HepG2 (cell line): ENCODE measurements at regions not wholly inside any gene's neighbourhood (a gene's known extent, or its start where the extent isn't known, plus 50 kb on each side); places are given as distances from the start of the nearest gene placed in this dataset.

Experiments used
- ATAC-seq: fragments of 200-7000 bp; cut with Tn5 transposase; 3 replicates; pipeline ENCODE4 v1.9.1; 2020; ENCODE audit warnings: mild to moderate bottlenecking, moderate library complexity
- BruUV-seq: library from RNA; stranded (reverse); fragments of 400-500 nt; replicated peaks from 2 replicates; lab custom pipeline; 2021; lab: Mats Ljungman, UMichigan
- CTCF ChIA-PET: fragments of 300-600 bp; formaldehyde crosslinking; extraction: SDS; loops from one replicate; lab custom pipeline; 2021; ENCODE audit warnings: low total read pairs, inconsistent platforms, low intra/inter-chr PET ratio; lab: Yijun Ruan, JAX
- POLR2A ChIA-PET: fragments of 350-600 bp; sonication (Branson Sonifier 250); formaldehyde crosslinking; loops from one replicate; lab custom pipeline; 2020; ENCODE audit warnings: antibody characterized with exemption, inconsistent platforms; lab: Yijun Ruan, JAX
- DNase-seq: peaks from one replicate; pipeline ENCODE4 v3.0.0-alpha.2; 2015; ENCODE audit warnings: low spot score
- FAIRE-seq: peaks from 3 replicates; lab custom pipeline; 2011; peaks lifted over from hg19 to GRCh38; lab: Jason Lieb, UNC
- H2AFZ ChIP-seq: one replicate; pipeline ENCODE4 v1.6.1; 2011; ENCODE audit warnings: low read length, inconsistent platforms
- H3K27ac ChIP-seq: fragments of 300-600 bp; 3 replicates; pipeline ENCODE4 v1.8.0; 2011; ENCODE audit warnings: mixed run types, mild to moderate bottlenecking, mixed read lengths, low read length, inconsistent platforms; ENCODE audit not compliant: insufficient read depth; ENCODE audit errors: extremely low read length
- H3K27me3 ChIP-seq, 2 experiments: fragments of 200-600 bp in 1 of 2; 2 replicates in 1 of 2; 3 replicates in 1 of 2; pipeline versions ENCODE4 v1.6.0 to v1.8.0; 2011; ENCODE audit warnings: low read length in 2 of 2, mild to moderate bottlenecking in 2 of 2, moderate library complexity in 2 of 2, inconsistent platforms in 1 of 2; ENCODE audit not compliant: insufficient read depth in 2 of 2, control insufficient read depth in 1 of 2
- H3K36me3 ChIP-seq, 2 experiments: fragments of 200-600 bp in 1 of 2; replicated peaks in 1 of 2; 2 replicates in 1 of 2; 3 replicates in 1 of 2; pipeline versions ENCODE4 v1.5.1 to v1.8.0; 2011; ENCODE audit warnings: low read length in 2 of 2, inconsistent platforms in 1 of 2; ENCODE audit not compliant: insufficient read depth in 2 of 2, control insufficient read depth in 1 of 2
- H3K4me1 ChIP-seq: 2 replicates; pipeline ENCODE4 v1.5.1; 2012; ENCODE audit warnings: low read length, inconsistent platforms; ENCODE audit not compliant: insufficient read depth
- H3K4me2 ChIP-seq: 2 replicates; pipeline ENCODE4 v1.6.0; 2011; ENCODE audit warnings: low read depth, low read length, inconsistent platforms
- H3K4me3 ChIP-seq, 3 experiments: fragments of 200-600 bp in 1 of 3; sonication (generic), shearing (Covaris generic) in 1 of 3; replicated peaks in 1 of 3; 2 replicates each; pipeline ENCODE4 v1.5.1; 2011 to 2016; ENCODE audit warnings: low read length in 3 of 3, inconsistent platforms in 2 of 3, low read depth in 2 of 3, mild to moderate bottlenecking in 2 of 3, control low read depth in 1 of 3, mixed read lengths in 1 of 3; ENCODE audit not compliant: insufficient read depth in 1 of 3
- H3K79me2 ChIP-seq: one replicate; pipeline ENCODE4 v1.6.1; 2011; ENCODE audit warnings: low read length, inconsistent platforms; ENCODE audit not compliant: insufficient read depth
- H3K9ac ChIP-seq: 2 replicates; pipeline ENCODE4 v1.6.0; 2011; ENCODE audit warnings: mild to moderate bottlenecking, low read depth, low read length, inconsistent platforms; ENCODE audit not compliant: insufficient read depth
- H3K9me3 ChIP-seq: 2 replicates; pipeline ENCODE4 v1.5.1; 2012; ENCODE audit warnings: mild to moderate bottlenecking, low read length
- H4K20me1 ChIP-seq: 2 replicates; pipeline ENCODE4 v1.6.0; 2011; ENCODE audit warnings: inconsistent platforms, mild to moderate bottlenecking, low read length, moderate library complexity; ENCODE audit not compliant: insufficient read depth
- ERF ChIP-seq: IDR thresholded peaks from 2 replicates; pipeline ENCODE4 v1.6.1; 2018; ENCODE audit warnings: missing biosample characterization, missing genetic modification reagents
- HDAC1 ChIP-seq: sonication (generic); formaldehyde crosslinking; IDR thresholded peaks from 2 replicates; pipeline ENCODE4 v1.5.1; 2020; ENCODE audit warnings: mild to moderate bottlenecking, missing genetic modification reagents
- KAT7 ChIP-seq: IDR thresholded peaks from 2 replicates; pipeline ENCODE4 v1.6.1; 2018; ENCODE audit warnings: borderline replicate concordance, missing compliant biosample characterization
- KMT2B ChIP-seq: IDR thresholded peaks from 2 replicates; pipeline ENCODE4 v1.6.1; 2016; ENCODE audit warnings: missing genetic modification reagents, missing compliant biosample characterization
- MEF2D ChIP-seq: sonication (generic); formaldehyde crosslinking; IDR thresholded peaks from 2 replicates; pipeline ENCODE4 v1.5.1; 2020; ENCODE audit warnings: mild to moderate bottlenecking, missing genetic modification reagents
- NCOR1 ChIP-seq: fragments of 200-600 bp; sonication (generic); IDR thresholded peaks from 2 replicates; pipeline ENCODE4 v1.7.0; 2017; ENCODE audit warnings: antibody characterized with exemption, low read length, borderline replicate concordance
- NFYB ChIP-seq: sonication (generic); formaldehyde crosslinking; IDR thresholded peaks from 2 replicates; pipeline ENCODE4 v1.4.0; 2020; ENCODE audit warnings: missing genetic modification reagents
- SP1 ChIP-seq, 2 experiments: fragments of 450-650 bp in 1 of 2; sonication (generic) in 1 of 2; formaldehyde crosslinking in 1 of 2; IDR thresholded peaks; 2 replicates each; pipeline versions ENCODE4 v1.4.0 to v1.6.1; 2016 to 2020; ENCODE audit warnings: missing genetic modification reagents in 1 of 2
- ZNF292 ChIP-seq: sonication (generic); formaldehyde crosslinking; IDR thresholded peaks from 2 replicates; pipeline ENCODE4 v1.8.1; 2022; ENCODE audit warnings: mild to moderate bottlenecking, low read depth, missing genetic modification reagents, borderline replicate concordance
- ZNF552 ChIP-seq: sonication (generic); formaldehyde crosslinking; IDR thresholded peaks from 2 replicates; pipeline ENCODE4 v1.9.0; 2022; ENCODE audit warnings: missing genetic modification reagents, mild to moderate bottlenecking, borderline replicate concordance
- ZNF563 ChIP-seq: sonication (generic); formaldehyde crosslinking; IDR thresholded peaks from 2 replicates; pipeline ENCODE4 v1.8.0; 2022; ENCODE audit warnings: mild to moderate bottlenecking, moderate library complexity, missing genetic modification reagents
- ZNF746 ChIP-seq: sonication (generic); formaldehyde crosslinking; IDR thresholded peaks from 2 replicates; pipeline ENCODE4 v1.8.0; 2022; ENCODE audit warnings: mild to moderate bottlenecking, missing genetic modification reagents
- ZNF878 ChIP-seq: sonication (generic); formaldehyde crosslinking; IDR thresholded peaks from 2 replicates; pipeline ENCODE4 v1.8.1; 2023; ENCODE audit warnings: mild to moderate bottlenecking, missing genetic modification reagents, moderate library complexity
- WGBS: methylation state at CpG from one replicate; pipeline ENCODE4 v1.1.6; 2017; ENCODE audit warnings: low lambda C conversion rate; 5-methylcytosine and 5-hydroxymethylcytosine counted together
- in situ Hi-C: cut with HindIII; loops from 2 replicates; pipeline ENCODE4 v1.10.0; 2017; ENCODE audit warnings: low pct_unique_long_range_greater_than_20kb; ENCODE audit not compliant: extremely low pct_ligation_motif_present
- intact Hi-C: fragments of 100-400 bp; cut with micrococcal nuclease; formaldehyde crosslinking; loops from one replicate; pipeline ENCODE4 v1.10.0; 2022; ENCODE audit not compliant: unreplicated experiment
- TF ChIP-seq, protein P1 (sequence below): sonication (generic); formaldehyde crosslinking; IDR thresholded peaks from 2 replicates; pipeline ENCODE4 v1.8.1; 2023; ENCODE audit warnings: missing genetic modification reagents, inconsistent platforms, borderline replicate concordance
- TF ChIP-seq, protein P2 (sequence below): sonication (generic); formaldehyde crosslinking; IDR thresholded peaks from 2 replicates; pipeline ENCODE4 v1.8.0; 2022; ENCODE audit warnings: mild to moderate bottlenecking, missing genetic modification reagents; ENCODE audit not compliant: insufficient replicate concordance
- TF ChIP-seq, protein P3 (sequence below): sonication (generic); formaldehyde crosslinking; IDR thresholded peaks from 2 replicates; pipeline ENCODE4 v1.9.0; 2022; ENCODE audit warnings: missing genetic modification reagents, mild to moderate bottlenecking, borderline replicate concordance

DNA sequence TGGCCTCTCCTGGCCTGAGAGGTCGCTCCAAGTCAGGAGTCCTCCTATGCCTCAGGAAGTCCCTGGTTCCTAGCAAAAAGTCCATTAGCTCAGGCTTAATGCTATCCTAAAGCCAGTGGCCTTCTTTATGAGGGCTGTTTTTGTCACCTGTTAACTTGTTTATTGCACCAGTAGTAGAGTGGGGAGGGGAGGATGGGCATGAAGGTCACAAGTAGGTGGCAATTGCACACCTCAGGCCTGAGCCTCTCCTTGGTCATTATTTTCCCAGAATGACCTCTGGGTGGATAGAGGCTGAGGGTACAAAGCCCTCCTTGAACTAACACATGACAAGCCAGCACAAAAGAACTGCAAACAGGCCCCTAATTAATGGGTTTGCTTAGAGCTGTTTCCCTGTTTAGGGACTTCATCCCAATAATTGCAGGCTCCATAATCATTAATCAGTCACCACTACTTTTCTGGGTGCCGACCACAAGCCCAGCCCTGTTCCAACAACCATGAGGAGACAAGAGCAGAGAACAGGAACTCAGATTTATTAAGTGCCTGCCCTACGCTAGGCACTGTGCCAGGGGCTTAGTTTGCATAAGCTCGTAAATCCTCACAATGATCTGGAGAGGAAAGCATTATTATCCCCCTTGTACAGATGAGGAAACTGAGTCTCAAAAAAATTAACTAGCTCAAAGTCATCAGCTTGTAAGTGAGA lies 123.0 kb upstream of the PKDCC start:
- TF ChIP-seq ZNF746 (CRISPR knock-in tag) (no peak), SP1 (IDR thresholded peaks at IDR 0.05) (no peak), SP1 (CRISPR knock-in tag; IDR thresholded peaks at IDR 0.05) (no peak), KMT2B (CRISPR knock-in tag) (no peak), NFYB (CRISPR knock-in tag) (no peak), ZNF878 (CRISPR knock-in tag) (no peak), HDAC1 (CRISPR knock-in tag) (no peak), NCOR1 (no peak), ZNF563 (no peak), ZNF292 (no peak), ZNF552 (CRISPR knock-in tag) (no peak), ERF (CRISPR knock-in tag) (no peak), KAT7 (CRISPR knock-in tag) (no peak), MEF2D (CRISPR knock-in tag) (no peak)
- TF ChIP-seq, protein P1, sequence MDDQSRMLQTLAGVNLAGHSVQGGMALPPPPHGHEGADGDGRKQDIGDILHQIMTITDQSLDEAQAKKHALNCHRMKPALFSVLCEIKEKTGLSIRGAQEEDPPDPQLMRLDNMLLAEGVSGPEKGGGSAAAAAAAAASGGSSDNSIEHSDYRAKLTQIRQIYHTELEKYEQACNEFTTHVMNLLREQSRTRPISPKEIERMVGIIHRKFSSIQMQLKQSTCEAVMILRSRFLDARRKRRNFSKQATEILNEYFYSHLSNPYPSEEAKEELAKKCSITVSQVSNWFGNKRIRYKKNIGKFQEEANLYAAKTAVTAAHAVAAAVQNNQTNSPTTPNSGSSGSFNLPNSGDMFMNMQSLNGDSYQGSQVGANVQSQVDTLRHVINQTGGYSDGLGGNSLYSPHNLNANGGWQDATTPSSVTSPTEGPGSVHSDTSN = no peak
- TF ChIP-seq, protein P2, sequence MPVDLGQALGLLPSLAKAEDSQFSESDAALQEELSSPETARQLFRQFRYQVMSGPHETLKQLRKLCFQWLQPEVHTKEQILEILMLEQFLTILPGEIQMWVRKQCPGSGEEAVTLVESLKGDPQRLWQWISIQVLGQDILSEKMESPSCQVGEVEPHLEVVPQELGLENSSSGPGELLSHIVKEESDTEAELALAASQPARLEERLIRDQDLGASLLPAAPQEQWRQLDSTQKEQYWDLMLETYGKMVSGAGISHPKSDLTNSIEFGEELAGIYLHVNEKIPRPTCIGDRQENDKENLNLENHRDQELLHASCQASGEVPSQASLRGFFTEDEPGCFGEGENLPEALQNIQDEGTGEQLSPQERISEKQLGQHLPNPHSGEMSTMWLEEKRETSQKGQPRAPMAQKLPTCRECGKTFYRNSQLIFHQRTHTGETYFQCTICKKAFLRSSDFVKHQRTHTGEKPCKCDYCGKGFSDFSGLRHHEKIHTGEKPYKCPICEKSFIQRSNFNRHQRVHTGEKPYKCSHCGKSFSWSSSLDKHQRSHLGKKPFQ (CRISPR knock-in tag) = no peak
- TF ChIP-seq, protein P3, sequence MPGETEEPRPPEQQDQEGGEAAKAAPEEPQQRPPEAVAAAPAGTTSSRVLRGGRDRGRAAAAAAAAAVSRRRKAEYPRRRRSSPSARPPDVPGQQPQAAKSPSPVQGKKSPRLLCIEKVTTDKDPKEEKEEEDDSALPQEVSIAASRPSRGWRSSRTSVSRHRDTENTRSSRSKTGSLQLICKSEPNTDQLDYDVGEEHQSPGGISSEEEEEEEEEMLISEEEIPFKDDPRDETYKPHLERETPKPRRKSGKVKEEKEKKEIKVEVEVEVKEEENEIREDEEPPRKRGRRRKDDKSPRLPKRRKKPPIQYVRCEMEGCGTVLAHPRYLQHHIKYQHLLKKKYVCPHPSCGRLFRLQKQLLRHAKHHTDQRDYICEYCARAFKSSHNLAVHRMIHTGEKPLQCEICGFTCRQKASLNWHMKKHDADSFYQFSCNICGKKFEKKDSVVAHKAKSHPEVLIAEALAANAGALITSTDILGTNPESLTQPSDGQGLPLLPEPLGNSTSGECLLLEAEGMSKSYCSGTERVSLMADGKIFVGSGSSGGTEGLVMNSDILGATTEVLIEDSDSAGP (CRISPR knock-in tag) = no peak
- ATAC-seq (no peak), FAIRE-seq (no peak), DNase-seq (no peak)
- Histone ChIP-seq H3K79me2 (no peaks in the 10 kb centered on the region), H4K20me1 (no peaks in the 10 kb centered on the region), H3K27ac (no peak overlapping the region), H3K4me2 (no peak overlapping the region), H3K9me3 (no peaks in the 10 kb centered on the region), H3K27me3 (peaks cover 3 to 18% of the 10 kb centered on the region in 2 experiments; a peak in 4 of 5 replicates), H3K4me3 (no peak overlapping the region), H3K9ac (no peak overlapping the region), H2AFZ (no peak overlapping the region), H3K4me1 (no peaks in the 10 kb centered on the region), H3K36me3 (no peaks in the 10 kb centered on the region)
- WGBS = 24% methylated on average over 4 of the region's 4 CpGs
- POLR2A ChIA-PET = no interaction called here
- no TSS peak for BruUV-seq
- intact Hi-C loops = no loop called here
- in situ Hi-C loops = no loop called here
- CTCF ChIA-PET = no interaction called here
